Astrocyte (in vitro differentiated cells and primary cell): ENCODE measurements at regions not wholly inside any gene's neighbourhood (a gene's known extent, or its start where the extent isn't known, plus 50 kb on each side); places are given as distances from the start of the nearest gene placed in this dataset.

ENCODE experiments used
- DNase-seq: peaks from one replicate; pipeline ENCODE4 v3.0.0-alpha.2; 2010; ENCODE audit warnings: low read depth
- FAIRE-seq: peaks from 2 replicates; lab custom pipeline; 2011; peaks lifted over from hg19 to GRCh38; lab: Jason Lieb, UNC
- H2AFZ ChIP-seq: 2 replicates; pipeline ENCODE4 v1.6.0; 2012; ENCODE audit warnings: low read depth, low read length, inconsistent platforms
- H3K27ac ChIP-seq: 2 replicates; pipeline ENCODE4 v1.5.1; 2011; ENCODE audit warnings: low read depth, low read length, inconsistent platforms
- H3K27me3 ChIP-seq: 2 replicates; pipeline ENCODE4 v1.6.0; 2011; ENCODE audit warnings: low read length, inconsistent platforms; ENCODE audit not compliant: insufficient read depth
- H3K36me3 ChIP-seq: 2 replicates; pipeline ENCODE4 v1.5.1; 2011; ENCODE audit warnings: low read length, inconsistent platforms; ENCODE audit not compliant: insufficient read depth
- H3K4me1 ChIP-seq: 2 replicates; pipeline ENCODE4 v1.5.1; 2011; ENCODE audit warnings: low read length, inconsistent platforms; ENCODE audit not compliant: insufficient read depth
- H3K4me2 ChIP-seq: 2 replicates; pipeline ENCODE4 v1.6.0; 2012; ENCODE audit warnings: low read length, inconsistent platforms
- H3K4me3 ChIP-seq: 2 replicates; pipeline ENCODE4 v1.5.1; 2011; ENCODE audit warnings: low read depth, mild to moderate bottlenecking, low read length, inconsistent platforms; ENCODE audit not compliant: insufficient read depth
- H3K79me2 ChIP-seq: 2 replicates; pipeline ENCODE4 v1.6.0; 2012; ENCODE audit warnings: mild to moderate bottlenecking, low read length, inconsistent platforms; ENCODE audit not compliant: insufficient read depth
- H3K9ac ChIP-seq: 2 replicates; pipeline ENCODE4 v1.6.0; 2012; ENCODE audit warnings: mild to moderate bottlenecking, low read length, inconsistent platforms
- H3K9me3 ChIP-seq: 2 replicates; pipeline ENCODE4 v1.5.1; 2012; ENCODE audit warnings: low read depth, mild to moderate bottlenecking, low read length, inconsistent platforms; ENCODE audit not compliant: insufficient read depth
- H4K20me1 ChIP-seq: 2 replicates; pipeline ENCODE4 v1.6.0; 2012; ENCODE audit warnings: low read length, inconsistent platforms; ENCODE audit not compliant: insufficient read depth
- H3K27ac Mint-ChIP-seq: one replicate; pipeline ENCODE4 v1.8.0; 2021; ENCODE audit warnings: mild to moderate bottlenecking, mixed read lengths; ENCODE audit not compliant: unreplicated experiment
- H3K27me3 Mint-ChIP-seq: one replicate; pipeline ENCODE4 v1.8.0; 2021; ENCODE audit warnings: low read depth, mixed read lengths; ENCODE audit not compliant: unreplicated experiment
- H3K36me3 Mint-ChIP-seq: one replicate; pipeline ENCODE4 v1.8.0; 2021; ENCODE audit warnings: low read depth, mixed read lengths; ENCODE audit not compliant: unreplicated experiment
- H3K4me1 Mint-ChIP-seq: one replicate; pipeline ENCODE4 v1.8.0; 2021; ENCODE audit warnings: low read depth, mixed read lengths; ENCODE audit not compliant: unreplicated experiment
- H3K4me3 Mint-ChIP-seq: one replicate; pipeline ENCODE4 v1.8.0; 2021; ENCODE audit warnings: mild to moderate bottlenecking, moderate library complexity, mixed read lengths; ENCODE audit not compliant: unreplicated experiment
- H3K9me3 Mint-ChIP-seq: one replicate; pipeline ENCODE4 v1.8.0; 2021; ENCODE audit warnings: mild to moderate bottlenecking, mixed read lengths; ENCODE audit not compliant: unreplicated experiment
- CTCF ChIP-seq: IDR thresholded peaks from 2 replicates; pipeline ENCODE4 v1.5.1; 2011; ENCODE audit warnings: low read depth, mild to moderate bottlenecking, inconsistent platforms, low read length, moderate library complexity; ENCODE audit not compliant: insufficient read depth
- EZH2 ChIP-seq: IDR thresholded peaks from 2 replicates; pipeline ENCODE4 v1.6.1; 2012; ENCODE audit warnings: mild to moderate bottlenecking, low read length, inconsistent platforms; ENCODE audit not compliant: insufficient read depth

GRCh38 chr18:48472610-48473009, 63.4 kb upstream of the ZBTB7C start:
- Histone ChIP-seq H3K4me2 (no peak overlapping the region), H3K9me3 (no peaks in the 10 kb centered on the region), H3K4me1 (no peaks in the 10 kb centered on the region), H3K4me3 (no peak overlapping the region), H3K27ac (no peak overlapping the region), H3K9ac (no peak overlapping the region), H4K20me1 (no peaks in the 10 kb centered on the region), H3K27me3 (no peaks in the 10 kb centered on the region), H3K36me3 (no peaks in the 10 kb centered on the region), H3K79me2 (no peaks in the 10 kb centered on the region), H2AFZ (no peak overlapping the region)
- Mint-ChIP-seq H3K27ac (no peak overlapping the region), H3K4me1 (peaks cover 29% of the 10 kb centered on the region), H3K36me3 (peaks cover 3% of the 10 kb centered on the region), H3K9me3 (peaks cover 14% of the 10 kb centered on the region), H3K4me3 (no peak overlapping the region), H3K27me3 (peaks cover 6% of the 10 kb centered on the region)
- no peak for TF ChIP-seq EZH2
- TF ChIP-seq CTCF = no peak
- DNase-seq (no peak), FAIRE-seq (no peak)

GRCh38 chr18:48470484-48471180, 61.4 kb upstream of the ZBTB7C start:
- no peaks in the 10 kb centered on the region for H3K4me1 ChIP-seq
- DNase-seq = no peak
- peak overlapping the region; percentile 70 for H3K27ac Mint-ChIP-seq
- H4K20me1 ChIP-seq = no peaks in the 10 kb centered on the region
- no peak overlapping the region for H3K27ac ChIP-seq
- no peak overlapping the region for H3K4me2 ChIP-seq
- H3K27me3 ChIP-seq = peaks cover 6% of the 10 kb centered on the region
- TF ChIP-seq CTCF (no peak), EZH2 (no peak)
- no peak overlapping the region for H3K4me3 ChIP-seq
- no peak for FAIRE-seq
- no peaks in the 10 kb centered on the region for H3K36me3 ChIP-seq
- H3K4me3 Mint-ChIP-seq = peak overlapping the region; percentile 22
- H2AFZ ChIP-seq = no peak overlapping the region
- peaks cover 23% of the 10 kb centered on the region for H3K4me1 Mint-ChIP-seq
- peaks cover 3% of the 10 kb centered on the region for H3K36me3 Mint-ChIP-seq
- H3K9me3 ChIP-seq = no peaks in the 10 kb centered on the region
- H3K9me3 Mint-ChIP-seq = peaks cover 14% of the 10 kb centered on the region
- H3K9ac ChIP-seq = no peak overlapping the region
- H3K79me2 ChIP-seq = no peaks in the 10 kb centered on the region
- peaks cover 9% of the 10 kb centered on the region for H3K27me3 Mint-ChIP-seq

- H3K9ac ChIP-seq = no peak overlapping the region
- H4K20me1 ChIP-seq = no peaks in the 10 kb centered on the region
- FAIRE-seq = no peak
- H3K4me3 ChIP-seq = no peak overlapping the region
- peaks cover 6% of the 10 kb centered on the region for H3K27me3 ChIP-seq
- no peak overlapping the region for H2AFZ ChIP-seq
- no peaks in the 10 kb centered on the region for H3K4me1 ChIP-seq
- H3K4me3 Mint-ChIP-seq = no peak overlapping the region
- H3K36me3 ChIP-seq = no peaks in the 10 kb centered on the region
- no peak overlapping the region for H3K4me2 ChIP-seq
- H3K27ac ChIP-seq = no peak overlapping the region
- no peaks in the 10 kb centered on the region for H3K79me2 ChIP-seq
- peaks cover 3% of the 10 kb centered on the region for H3K36me3 Mint-ChIP-seq
- peaks cover 23% of the 10 kb centered on the region for H3K4me1 Mint-ChIP-seq
- peaks cover 21% of the 10 kb centered on the region for H3K27me3 Mint-ChIP-seq
- H3K9me3 ChIP-seq = no peaks in the 10 kb centered on the region
- TF ChIP-seq EZH2 (no peak), CTCF (no peak)
- DNase-seq = no peak
- no peak overlapping the region for H3K27ac Mint-ChIP-seq
- H3K9me3 Mint-ChIP-seq = peaks cover 14% of the 10 kb centered on the region
These were observed 59.0 kb upstream of the ZBTB7C start for GRCh38 chr18:48468151-48468550.
